Heart right ventricle (tissue), 16 donors: ENCODE measurements at regions not wholly inside any gene's neighbourhood (a gene's known extent, or its start where the extent isn't known, plus 50 kb on each side); places are given as distances from the start of the nearest gene placed in this dataset.

Source experiments
- ATAC-seq, 8 donors: fragments of 200-7000 bp; cut with Tn5 transposase; one replicate each; pipeline ENCODE4 v1.9.1; 2020; ENCODE audit warnings: mild to moderate bottlenecking in 8 of 8, moderate library complexity in 8 of 8, moderate number of reproducible peaks in 1 of 8
- DNase-seq, 2 donors: peaks; one replicate each; pipeline ENCODE4 v3.0.0-alpha.2; 2020
- H3K27ac ChIP-seq, 10 donors: fragments of 200-600 bp; sonication (generic) in 2 of 10; one replicate each; pipeline versions ENCODE4 v1.5.0 to v1.8.0; 2020 to 2022; ENCODE audit warnings: mild to moderate bottlenecking in 3 of 10
- H3K27me3 ChIP-seq, 7 donors: fragments of 200-600 bp; one replicate each; pipeline ENCODE4 v1.8.0; 2021 to 2022; ENCODE audit warnings: mild to moderate bottlenecking in 2 of 7
- H3K36me3 ChIP-seq, 9 donors: fragments of 200-600 bp; sonication (generic) in 1 of 9; one replicate each; pipeline versions ENCODE4 v1.5.0 to v1.8.0; 2020 to 2022; ENCODE audit warnings: mild to moderate bottlenecking in 2 of 9
- H3K4me1 ChIP-seq, 9 donors: fragments of 200-600 bp; sonication (generic) in 1 of 9; one replicate each; pipeline versions ENCODE4 v1.5.0 to v1.8.0; 2020 to 2022; ENCODE audit warnings: mild to moderate bottlenecking in 4 of 9
- H3K4me3 ChIP-seq, 10 donors: fragments of 200-600 bp; sonication (generic) in 2 of 10; one replicate each; pipeline versions ENCODE4 v1.5.0 to v1.8.0; 2020 to 2022; ENCODE audit warnings: mild to moderate bottlenecking in 7 of 10, moderate library complexity in 2 of 10
- H3K9me3 ChIP-seq, 11 donors: fragments of 200-600 bp in 10 of 11; sonication (generic) in 2 of 11; one replicate each; pipeline versions ENCODE4 v1.5.0 to v1.8.0; 2013 to 2022; ENCODE audit warnings: mild to moderate bottlenecking in 2 of 11, control low read depth in 1 of 11, moderate library complexity in 1 of 11
- CTCF ChIP-seq, 9 donors: fragments of 200-600 bp; sonication (generic) in 2 of 9; IDR thresholded peaks; one replicate each; pipeline versions ENCODE4 v1.5.0 to v1.8.0; 2021 to 2022; ENCODE audit warnings: antibody characterized with exemption in 9 of 9, mild to moderate bottlenecking in 5 of 9, moderate library complexity in 1 of 9
- WGBS, 2 donors: extraction: QIAGEN DNeasy Blood & Tissue Kit; methylation state at CpG; one replicate each; pipeline ENCODE4 v1.1.7; 2013; ENCODE audit warnings: inconsistent platforms in 1 of 2; 5-methylcytosine and 5-hydroxymethylcytosine counted together
- intact Hi-C, 10 donors: fragments of 100-400 bp; cut with DNase I; formaldehyde crosslinking; loops; one replicate each; pipeline versions ENCODE4 v1.11.1 to v1.14.2; 2022
- donor health status: Arrhythmogenic right ventricular cardiomyopathy.
- donor health status: ischemic (EF 13 %, LVEDD 7.1; RV severe dilation, severe dysfunction).
- donor health status: healthy with polysubstance abuse.
- donor health status: DM: no; HTN: yes; CAD: no.
- donor health status: DM: no; HTN: no; CAD: no.
- donor health status: ischemic (EF 25% LVEDD 6.9; RV normal size, moderate dysfunction).
- donor health status: ischemic (EF 25% LVEDD 5.7; RV mildly dilated, moderate dysfunction).
- donor health status: healthy.
- donor health status: DM: yes; HTN: yes; CAD: no.
- donor health status: Ischemic cardiomyopathy.
- donor health status: ischemic (EF 35%, LVEDD 5.7; RV mildly dilated, moderate dysfunction).
- donor health status: nonischemic (EF 11% LVEDD 7.7; RV severe dilation, severe dysfunction).
- donor health status: DM: yes; HTN: yes; CAD: no.
- donor health status: PGD.
- donor health status: ischemic (EF 29% LVEDD 5.4; RV normal size, mild dysfunction).
- donor health status: nonischemic (EF 23%, LVEDD 6.1; RV moderate dilation, normal function).

- 60 to 68% methylated on average over 4 of the region's 4 CpGs for WGBS, 2 donors
- no peak for ATAC-seq
These were observed 1000.2 kb downstream of the TDRD15 start for GRCh38 chr2:22124003-22124402.

GRCh38 chr2:22126106-22126505, 1002.3 kb downstream of the TDRD15 start:
- Histone ChIP-seq H3K36me3 (no peaks in the 10 kb centered on the region), H3K27me3 (no peaks in the 10 kb centered on the region), H3K4me3 (no peak overlapping the region), H3K27ac (no peak overlapping the region), H3K9me3 (peaks cover 0 to 13% (median 0%) of the 10 kb centered on the region in 11 donors), H3K4me1 (no peaks in the 10 kb centered on the region)
- 90 to 91% methylated on average over 5 of the region's 5 CpGs for WGBS, 2 donors
- DNase-seq = no peak
- no peak for ATAC-seq
- TF ChIP-seq CTCF (IDR thresholded peaks at IDR 0.05) = no peak
- intact Hi-C loops = no loop called here

More at GRCh38 chr2:22124003-22124402, 1000.2 kb downstream of the TDRD15 start:
- Histone ChIP-seq H3K36me3 (no peaks in the 10 kb centered on the region), H3K4me3 (no peak overlapping the region), H3K9me3 (peaks cover 0 to 6% (median 0%) of the 10 kb centered on the region in 11 donors), H3K27ac (no peak overlapping the region), H3K4me1 (no peaks in the 10 kb centered on the region), H3K27me3 (no peaks in the 10 kb centered on the region)
- no peak for DNase-seq
- intact Hi-C loops = no loop called here
- TF ChIP-seq CTCF (IDR thresholded peaks at IDR 0.05) = peak in 2 of 9 donors; percentile 8 to 17

- Histone ChIP-seq H3K4me1 (no peaks in the 10 kb centered on the region), H3K27ac (no peak overlapping the region), H3K36me3 (no peaks in the 10 kb centered on the region), H3K4me3 (no peak overlapping the region), H3K27me3 (no peaks in the 10 kb centered on the region), H3K9me3 (peaks cover 0 to 13% (median 0%) of the 10 kb centered on the region in 11 donors)
- DNase-seq (no peak), ATAC-seq (no peak)
- intact Hi-C loops = no loop called here
- no peak for TF ChIP-seq CTCF (IDR thresholded peaks at IDR 0.05)
These were observed 1003.2 kb downstream of the TDRD15 start for GRCh38 chr2:22126978-22127377.

GRCh38 chr2:22134421-22134820, 1010.7 kb downstream of the TDRD15 start:
- Histone ChIP-seq H3K4me1 (no peaks in the 10 kb centered on the region), H3K36me3 (no peaks in the 10 kb centered on the region), H3K9me3 (peaks cover 0 to 8% (median 0%) of the 10 kb centered on the region in 11 donors), H3K27ac (no peak overlapping the region), H3K4me3 (no peak overlapping the region), H3K27me3 (no peaks in the 10 kb centered on the region)
- DNase-seq = no peak
- whole genome bisulfite sequencing, 2 donors = 72% methylated on average over 4 of the region's 4 CpGs
- TF ChIP-seq CTCF (IDR thresholded peaks at IDR 0.05) = no peak
- no peak for ATAC-seq
- intact Hi-C loops = no loop called here
